HepG2 (cell line): ENCODE measurements at regions not wholly inside any gene's neighbourhood (a gene's known extent, or its start where the extent isn't known, plus 50 kb on each side); places are given as distances from the start of the nearest gene placed in this dataset.

Experiments
- ATAC-seq: fragments of 200-7000 bp; cut with Tn5 transposase; 3 replicates; pipeline ENCODE4 v1.9.1; 2020; ENCODE audit warnings: mild to moderate bottlenecking, moderate library complexity
- BruUV-seq: library from RNA; stranded (reverse); fragments of 400-500 nt; replicated peaks from 2 replicates; lab custom pipeline; 2021; lab: Mats Ljungman, UMichigan
- CTCF ChIA-PET: fragments of 300-600 bp; formaldehyde crosslinking; extraction: SDS; loops from one replicate; lab custom pipeline; 2021; ENCODE audit warnings: low total read pairs, inconsistent platforms, low intra/inter-chr PET ratio; lab: Yijun Ruan, JAX
- POLR2A ChIA-PET: fragments of 350-600 bp; sonication (Branson Sonifier 250); formaldehyde crosslinking; loops from one replicate; lab custom pipeline; 2020; ENCODE audit warnings: antibody characterized with exemption, inconsistent platforms; lab: Yijun Ruan, JAX
- DNase-seq: peaks from one replicate; pipeline ENCODE4 v3.0.0-alpha.2; 2015; ENCODE audit warnings: low spot score
- FAIRE-seq: peaks from 3 replicates; lab custom pipeline; 2011; peaks lifted over from hg19 to GRCh38; lab: Jason Lieb, UNC
- H2AFZ ChIP-seq: one replicate; pipeline ENCODE4 v1.6.1; 2011; ENCODE audit warnings: low read length, inconsistent platforms
- H3K27ac ChIP-seq: fragments of 300-600 bp; 3 replicates; pipeline ENCODE4 v1.8.0; 2011; ENCODE audit warnings: mixed run types, mild to moderate bottlenecking, mixed read lengths, low read length, inconsistent platforms; ENCODE audit not compliant: insufficient read depth; ENCODE audit errors: extremely low read length
- H3K27me3 ChIP-seq, 2 experiments: fragments of 200-600 bp in 1 of 2; 2 replicates in 1 of 2; 3 replicates in 1 of 2; pipeline versions ENCODE4 v1.6.0 to v1.8.0; 2011; ENCODE audit warnings: low read length in 2 of 2, mild to moderate bottlenecking in 2 of 2, moderate library complexity in 2 of 2, inconsistent platforms in 1 of 2; ENCODE audit not compliant: insufficient read depth in 2 of 2, control insufficient read depth in 1 of 2
- H3K36me3 ChIP-seq, 2 experiments: fragments of 200-600 bp in 1 of 2; replicated peaks in 1 of 2; 2 replicates in 1 of 2; 3 replicates in 1 of 2; pipeline versions ENCODE4 v1.5.1 to v1.8.0; 2011; ENCODE audit warnings: low read length in 2 of 2, inconsistent platforms in 1 of 2; ENCODE audit not compliant: insufficient read depth in 2 of 2, control insufficient read depth in 1 of 2
- H3K4me1 ChIP-seq: 2 replicates; pipeline ENCODE4 v1.5.1; 2012; ENCODE audit warnings: low read length, inconsistent platforms; ENCODE audit not compliant: insufficient read depth
- H3K4me2 ChIP-seq: 2 replicates; pipeline ENCODE4 v1.6.0; 2011; ENCODE audit warnings: low read depth, low read length, inconsistent platforms
- H3K4me3 ChIP-seq, 3 experiments: fragments of 200-600 bp in 1 of 3; sonication (generic), shearing (Covaris generic) in 1 of 3; replicated peaks in 1 of 3; 2 replicates each; pipeline ENCODE4 v1.5.1; 2011 to 2016; ENCODE audit warnings: low read length in 3 of 3, inconsistent platforms in 2 of 3, low read depth in 2 of 3, mild to moderate bottlenecking in 2 of 3, control low read depth in 1 of 3, mixed read lengths in 1 of 3; ENCODE audit not compliant: insufficient read depth in 1 of 3
- H3K79me2 ChIP-seq: one replicate; pipeline ENCODE4 v1.6.1; 2011; ENCODE audit warnings: low read length, inconsistent platforms; ENCODE audit not compliant: insufficient read depth
- H3K9ac ChIP-seq: 2 replicates; pipeline ENCODE4 v1.6.0; 2011; ENCODE audit warnings: mild to moderate bottlenecking, low read depth, low read length, inconsistent platforms; ENCODE audit not compliant: insufficient read depth
- H3K9me3 ChIP-seq: 2 replicates; pipeline ENCODE4 v1.5.1; 2012; ENCODE audit warnings: mild to moderate bottlenecking, low read length
- H4K20me1 ChIP-seq: 2 replicates; pipeline ENCODE4 v1.6.0; 2011; ENCODE audit warnings: inconsistent platforms, mild to moderate bottlenecking, low read length, moderate library complexity; ENCODE audit not compliant: insufficient read depth
- GFI1 ChIP-seq: sonication (generic); formaldehyde crosslinking; IDR thresholded peaks from 2 replicates; pipeline ENCODE4 v1.5.0; 2020; ENCODE audit warnings: missing genetic modification reagents, mild to moderate bottlenecking, borderline replicate concordance
- HOXA3 ChIP-seq: sonication (generic); formaldehyde crosslinking; IDR thresholded peaks from 2 replicates; pipeline ENCODE4 v1.5.0; 2020; ENCODE audit warnings: missing genetic modification reagents
- NFE2L1 ChIP-seq: sonication (generic); formaldehyde crosslinking; IDR thresholded peaks from 2 replicates; pipeline ENCODE4 v1.4.0; 2020; ENCODE audit warnings: missing genetic modification reagents, mild to moderate bottlenecking, borderline replicate concordance
- ZNF232 ChIP-seq: sonication (generic); formaldehyde crosslinking; IDR thresholded peaks from 2 replicates; pipeline ENCODE4 v1.4.0; 2020; ENCODE audit warnings: missing genetic modification reagents, borderline replicate concordance
- ZNF234 ChIP-seq: sonication (generic); formaldehyde crosslinking; conservative IDR thresholded peaks from 2 replicates; pipeline ENCODE4 v1.5.1; 2020; ENCODE audit warnings: mild to moderate bottlenecking, missing genetic modification reagents
- ZNF256 ChIP-seq: sonication (generic); formaldehyde crosslinking; conservative IDR thresholded peaks from 2 replicates; pipeline ENCODE4 v1.4.0; 2020; ENCODE audit warnings: missing genetic modification reagents
- ZNF572 ChIP-seq: sonication (generic); formaldehyde crosslinking; IDR thresholded peaks from 2 replicates; pipeline ENCODE4 v1.5.1; 2020; ENCODE audit warnings: mild to moderate bottlenecking, missing genetic modification reagents
- WGBS: methylation state at CpG from one replicate; pipeline ENCODE4 v1.1.6; 2017; ENCODE audit warnings: low lambda C conversion rate; 5-methylcytosine and 5-hydroxymethylcytosine counted together
- in situ Hi-C: cut with HindIII; loops from 2 replicates; pipeline ENCODE4 v1.10.0; 2017; ENCODE audit warnings: low pct_unique_long_range_greater_than_20kb; ENCODE audit not compliant: extremely low pct_ligation_motif_present
- intact Hi-C: fragments of 100-400 bp; cut with micrococcal nuclease; formaldehyde crosslinking; loops from one replicate; pipeline ENCODE4 v1.10.0; 2022; ENCODE audit not compliant: unreplicated experiment
- TF ChIP-seq, protein P1 (sequence below): sonication (generic); formaldehyde crosslinking; IDR thresholded peaks from 2 replicates; pipeline ENCODE4 v1.5.0; 2020; ENCODE audit warnings: mild to moderate bottlenecking, missing genetic modification reagents
- TF ChIP-seq, protein P2 (sequence below): sonication (generic); formaldehyde crosslinking; IDR thresholded peaks from 2 replicates; pipeline ENCODE4 v1.4.0; 2020; ENCODE audit warnings: missing genetic modification reagents

DNA sequence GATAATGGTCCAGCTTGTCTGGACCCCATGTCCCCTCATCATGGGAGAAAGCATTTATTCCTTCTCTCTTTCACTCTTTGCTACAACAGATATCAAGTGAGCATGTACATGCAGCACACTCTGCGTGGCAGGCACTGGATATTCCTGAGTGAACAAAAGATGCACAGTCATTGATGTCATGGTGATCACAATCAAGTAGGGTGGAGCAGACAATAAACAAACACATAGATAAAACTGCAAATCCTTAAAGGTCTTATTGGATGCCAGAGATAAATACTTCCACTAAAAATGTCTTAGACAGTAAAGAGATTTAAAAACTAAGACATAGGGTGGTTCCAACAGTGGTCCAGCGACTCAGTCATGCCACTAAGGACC, 178.0 kb downstream of the ZC3H11B start:
- H2AFZ ChIP-seq, result no peak overlapping the region
- in situ Hi-C loops, result no loop called here

DNA sequence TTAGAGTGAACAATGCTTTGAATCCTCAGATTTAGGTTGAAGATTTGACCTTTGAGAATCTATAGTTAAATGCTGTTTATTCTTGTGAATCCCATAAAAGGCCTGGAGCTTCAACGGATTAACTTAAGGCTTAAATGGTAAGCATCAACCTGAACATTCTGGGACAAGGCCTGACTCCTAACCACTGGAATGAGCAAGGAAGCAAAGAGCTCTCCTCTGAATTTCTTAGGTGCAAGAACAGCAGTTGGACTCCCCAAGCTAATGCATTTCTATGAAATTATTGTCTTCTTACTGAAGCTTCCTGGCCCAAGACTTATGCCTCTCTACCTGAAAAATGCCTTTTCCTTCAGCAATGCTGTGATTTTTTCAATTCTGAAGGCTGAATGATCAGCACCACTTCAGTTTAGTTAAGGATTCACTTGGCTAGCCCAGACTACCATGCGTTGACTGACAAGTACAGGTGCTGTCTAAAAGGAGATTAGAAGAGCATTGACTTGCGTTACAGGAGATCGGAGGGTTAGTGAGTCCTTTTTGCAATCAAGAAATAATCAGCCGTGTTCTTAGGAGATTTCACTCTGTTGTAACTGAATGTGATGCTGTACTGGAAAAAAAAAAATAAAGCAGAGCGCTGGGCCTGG, 178.5 kb downstream of the ZC3H11B start:
- intact Hi-C loops (no loop called here), in situ Hi-C loops (no loop called here)
- Histone ChIP-seq H3K4me3 (no peak overlapping the region), H3K36me3 (no peaks in the 10 kb centered on the region), H3K27me3 (no peaks in the 10 kb centered on the region), H4K20me1 (no peaks in the 10 kb centered on the region), H3K9me3 (no peaks in the 10 kb centered on the region), H3K4me2 (no peak overlapping the region), H3K79me2 (no peaks in the 10 kb centered on the region), H3K9ac (no peak overlapping the region), H2AFZ (no peak overlapping the region), H3K4me1 (no peaks in the 10 kb centered on the region), H3K27ac (no peak overlapping the region)
- ATAC-seq (no peak), DNase-seq (no peak), FAIRE-seq (no peak)
- WGBS, result 67% methylated on average over 6 of the region's 6 CpGs
- TF ChIP-seq NFE2L1 (CRISPR knock-in tag) (no peak), ZNF234 (CRISPR knock-in tag) (no peak), ZNF232 (CRISPR knock-in tag) (no peak), GFI1 (CRISPR knock-in tag) (no peak), ZNF256 (CRISPR knock-in tag) (no peak), HOXA3 (no peak)
- TF ChIP-seq, protein P1, sequence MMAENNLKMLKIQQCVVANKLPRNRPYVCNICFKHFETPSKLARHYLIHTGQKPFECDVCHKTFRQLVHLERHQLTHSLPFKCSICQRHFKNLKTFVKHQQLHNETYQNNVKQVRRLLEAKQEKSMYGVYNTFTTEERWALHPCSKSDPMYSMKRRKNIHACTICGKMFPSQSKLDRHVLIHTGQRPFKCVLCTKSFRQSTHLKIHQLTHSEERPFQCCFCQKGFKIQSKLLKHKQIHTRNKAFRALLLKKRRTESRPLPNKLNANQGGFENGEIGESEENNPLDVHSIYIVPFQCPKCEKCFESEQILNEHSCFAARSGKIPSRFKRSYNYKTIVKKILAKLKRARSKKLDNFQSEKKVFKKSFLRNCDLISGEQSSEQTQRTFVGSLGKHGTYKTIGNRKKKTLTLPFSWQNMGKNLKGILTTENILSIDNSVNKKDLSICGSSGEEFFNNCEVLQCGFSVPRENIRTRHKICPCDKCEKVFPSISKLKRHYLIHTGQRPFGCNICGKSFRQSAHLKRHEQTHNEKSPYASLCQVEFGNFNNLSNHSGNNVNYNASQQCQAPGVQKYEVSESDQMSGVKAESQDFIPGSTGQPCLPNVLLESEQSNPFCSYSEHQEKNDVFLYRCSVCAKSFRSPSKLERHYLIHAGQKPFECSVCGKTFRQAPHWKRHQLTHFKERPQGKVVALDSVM (CRISPR knock-in tag), result no peak
- no TSS peak for BruUV-seq
- ChIA-PET CTCF (no interaction called here), POLR2A (no interaction called here)

More for the DNA sequence above, 178.0 kb downstream of the ZC3H11B start:
- no peaks in the 10 kb centered on the region for H3K4me1 ChIP-seq
- H3K36me3 ChIP-seq, result no peaks in the 10 kb centered on the region
- H3K9me3 ChIP-seq, result no peaks in the 10 kb centered on the region
- no peaks in the 10 kb centered on the region for H3K79me2 ChIP-seq
- TF ChIP-seq, protein P2, sequence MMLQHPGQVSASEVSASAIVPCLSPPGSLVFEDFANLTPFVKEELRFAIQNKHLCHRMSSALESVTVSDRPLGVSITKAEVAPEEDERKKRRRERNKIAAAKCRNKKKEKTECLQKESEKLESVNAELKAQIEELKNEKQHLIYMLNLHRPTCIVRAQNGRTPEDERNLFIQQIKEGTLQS (CRISPR knock-in tag), result no peak
- TF ChIP-seq ZNF572 (CRISPR knock-in tag), result no peak
- H3K27ac ChIP-seq, result no peak overlapping the region
- ChIA-PET CTCF (no interaction called here), POLR2A (no interaction called here)
- 32% methylated on average over 2 of the region's 2 CpGs for WGBS
- BruUV-seq, result no TSS peak
- H3K9ac ChIP-seq, result no peak overlapping the region
- H3K4me2 ChIP-seq, result no peak overlapping the region
- no peak for ATAC-seq
- no peak for DNase-seq
- no peaks in the 10 kb centered on the region for H4K20me1 ChIP-seq
- no peak overlapping the region for H3K4me3 ChIP-seq
- FAIRE-seq, result no peak
- H3K27me3 ChIP-seq, result no peaks in the 10 kb centered on the region
- intact Hi-C loops, result no loop called here
